Osteocyte (in vitro differentiated cells): ENCODE measurements at regions not wholly inside any gene's neighbourhood (a gene's known extent, or its start where the extent isn't known, plus 50 kb on each side); places are given as distances from the start of the nearest gene placed in this dataset.

ENCODE experiments used
- DNase-seq: peaks from one replicate; pipeline ENCODE4 v3.0.0; 2021; ENCODE audit warnings: mixed read lengths; ENCODE audit not compliant: unreplicated experiment; ENCODE audit errors: extremely low spot score
- H3K27ac Mint-ChIP-seq: one replicate; pipeline ENCODE4 v1.8.0; 2021; ENCODE audit warnings: mild to moderate bottlenecking, mixed read lengths; ENCODE audit not compliant: unreplicated experiment
- H3K27me3 Mint-ChIP-seq: one replicate; pipeline ENCODE4 v1.8.0; 2021; ENCODE audit warnings: mixed read lengths; ENCODE audit not compliant: unreplicated experiment
- H3K36me3 Mint-ChIP-seq: one replicate; pipeline ENCODE4 v1.8.0; 2021; ENCODE audit warnings: mixed read lengths; ENCODE audit not compliant: unreplicated experiment
- H3K4me1 Mint-ChIP-seq: one replicate; pipeline ENCODE4 v1.8.0; 2021; ENCODE audit warnings: mixed read lengths; ENCODE audit not compliant: unreplicated experiment
- H3K4me3 Mint-ChIP-seq: one replicate; pipeline ENCODE4 v1.8.0; 2021; ENCODE audit warnings: mild to moderate bottlenecking, moderate library complexity, mixed read lengths; ENCODE audit not compliant: unreplicated experiment
- H3K9me3 Mint-ChIP-seq: one replicate; pipeline ENCODE4 v1.8.0; 2021; ENCODE audit warnings: mixed read lengths; ENCODE audit not compliant: unreplicated experiment
- CTCF ChIP-seq: fragments of 200-600 bp; sonication (generic); IDR thresholded peaks from 2 replicates; pipeline ENCODE4 v1.5.0; 2021; ENCODE audit warnings: antibody characterized with exemption, mild to moderate bottlenecking, moderate library complexity

GRCh38 chr12:34296143-34297041 is 274.1 kb downstream of the ALG10 start:
- no peak for DNase-seq
- H3K9me3 Mint-ChIP-seq: peaks cover 37% of the 10 kb centered on the region
- no peaks in the 10 kb centered on the region for H3K36me3 Mint-ChIP-seq
- H3K4me3 Mint-ChIP-seq: no peak overlapping the region
- no peaks in the 10 kb centered on the region for H3K4me1 Mint-ChIP-seq
- H3K27me3 Mint-ChIP-seq: no peaks in the 10 kb centered on the region
- TF ChIP-seq CTCF: no peak
- no peak overlapping the region for H3K27ac Mint-ChIP-seq

- H3K27ac Mint-ChIP-seq: no peak overlapping the region
- DNase-seq: no peak
- H3K4me3 Mint-ChIP-seq: no peak overlapping the region
- no peaks in the 10 kb centered on the region for H3K36me3 Mint-ChIP-seq
- H3K9me3 Mint-ChIP-seq: peaks cover 39% of the 10 kb centered on the region
- H3K27me3 Mint-ChIP-seq: no peaks in the 10 kb centered on the region
- no peak for TF ChIP-seq CTCF
- no peaks in the 10 kb centered on the region for H3K4me1 Mint-ChIP-seq
Measured at GRCh38 chr12:34297126-34297789, 275.0 kb downstream of the ALG10 start.

- Mint-ChIP-seq H3K4me1 (no peaks in the 10 kb centered on the region), H3K27me3 (no peaks in the 10 kb centered on the region), H3K9me3 (peaks cover 38% of the 10 kb centered on the region), H3K4me3 (no peak overlapping the region), H3K36me3 (no peaks in the 10 kb centered on the region), H3K27ac (no peak overlapping the region)
- DNase-seq: no peak
- TF ChIP-seq CTCF: no peak
Measured at GRCh38 chr12:34297790-34298164, 275.5 kb downstream of the ALG10 start.

GRCh38 chr12:34298176-34298970 is 276.1 kb downstream of the ALG10 start:
- DNase-seq: no peak
- no peak for TF ChIP-seq CTCF
- peaks cover 35% of the 10 kb centered on the region for H3K9me3 Mint-ChIP-seq

More at GRCh38 chr12:34298176-34298970, 276.1 kb downstream of the ALG10 start:
- H3K27ac Mint-ChIP-seq: no peak overlapping the region
- H3K4me1 Mint-ChIP-seq: no peaks in the 10 kb centered on the region
- H3K4me3 Mint-ChIP-seq: no peak overlapping the region
- no peaks in the 10 kb centered on the region for H3K36me3 Mint-ChIP-seq
- H3K27me3 Mint-ChIP-seq: no peaks in the 10 kb centered on the region
